ENCODE measurements at regions not wholly inside any gene's neighbourhood (a gene's known extent, or its start where the extent isn't known, plus 50 kb on each side); places are given as distances from the start of the nearest gene placed in this dataset.

- in situ Hi-C loops (cut with MboI; ENCODE audit: low sequenced_read_pairs) = no loop called here
Measured at GRCh38 chr13:99686157-99686572, 184.9 kb downstream of the TM9SF2 start.

GRCh38 chr13:99681695-99682094 is 180.4 kb downstream of the TM9SF2 start:
- in situ Hi-C loops (cut with MboI; ENCODE audit: low sequenced_read_pairs) = no loop called here

- in situ Hi-C loops (cut with MboI; ENCODE audit: low sequenced_read_pairs) = no loop called here
Measured at GRCh38 chr13:99677116-99677951, 176.1 kb downstream of the TM9SF2 start.

GRCh38 chr13:99671746-99672145 is 170.5 kb downstream of the TM9SF2 start:
- in situ Hi-C loops (cut with MboI; ENCODE audit: low sequenced_read_pairs) = loop anchor here (25.0 kb wide), 2 partner anchors 516 to 866 kb away; no protein-coding TSS in a partner anchor

GRCh38 chr13:99669096-99669495 is 167.8 kb downstream of the TM9SF2 start:
- in situ Hi-C loops (cut with MboI; ENCODE audit: low sequenced_read_pairs) = loop anchor here (25.0 kb wide), 2 partner anchors 518 to 868 kb away; no protein-coding TSS in a partner anchor

- in situ Hi-C loops (cut with MboI; ENCODE audit: low sequenced_read_pairs) = loop anchor here (25.0 kb wide), 2 partner anchors 521 to 871 kb away; no protein-coding TSS in a partner anchor
Measured at GRCh38 chr13:99666146-99666805, 165.0 kb downstream of the TM9SF2 start.

GRCh38 chr13:99665711-99666110 is 164.4 kb downstream of the TM9SF2 start:
- in situ Hi-C loops (cut with MboI; ENCODE audit: low sequenced_read_pairs) = loop anchor here (25.0 kb wide), 2 partner anchors 522 to 872 kb away; no protein-coding TSS in a partner anchor

GRCh38 chr13:99663908-99664307 is 162.6 kb downstream of the TM9SF2 start:
- in situ Hi-C loops (cut with MboI; ENCODE audit: low sequenced_read_pairs) = loop anchor here (25.0 kb wide), 2 partner anchors 523 to 873 kb away; no protein-coding TSS in a partner anchor

GRCh38 chr13:99663185-99663825 is 162.0 kb downstream of the TM9SF2 start:
- in situ Hi-C loops (cut with MboI; ENCODE audit: low sequenced_read_pairs) = loop anchor here (25.0 kb wide), 2 partner anchors 524 to 874 kb away; no protein-coding TSS in a partner anchor

GRCh38 chr13:99662678-99663077 is 161.4 kb downstream of the TM9SF2 start:
- in situ Hi-C loops (cut with MboI; ENCODE audit: low sequenced_read_pairs) = loop anchor here (25.0 kb wide), 2 partner anchors 525 to 875 kb away; no protein-coding TSS in a partner anchor

- in situ Hi-C loops (cut with MboI; ENCODE audit: low sequenced_read_pairs) = loop anchor here (25.0 kb wide), 2 partner anchors 526 to 876 kb away; no protein-coding TSS in a partner anchor
Measured at GRCh38 chr13:99661791-99662190, 160.5 kb downstream of the TM9SF2 start.

GRCh38 chr13:99659866-99660554 is 158.7 kb downstream of the TM9SF2 start:
- in situ Hi-C loops (cut with MboI; ENCODE audit: low sequenced_read_pairs) = loop anchor here (25.0 kb wide), 2 partner anchors 527 to 877 kb away; no protein-coding TSS in a partner anchor

GRCh38 chr13:99659226-99659625 is 158.0 kb downstream of the TM9SF2 start:
- in situ Hi-C loops (cut with MboI; ENCODE audit: low sequenced_read_pairs) = loop anchor here (25.0 kb wide), 2 partner anchors 528 to 878 kb away; no protein-coding TSS in a partner anchor

GRCh38 chr13:99658261-99658991 is 157.2 kb downstream of the TM9SF2 start:
- in situ Hi-C loops (cut with MboI; ENCODE audit: low sequenced_read_pairs) = loop anchor here (25.0 kb wide), 2 partner anchors 529 to 879 kb away; no protein-coding TSS in a partner anchor

GRCh38 chr13:99657848-99658260 is 156.6 kb downstream of the TM9SF2 start:
- in situ Hi-C loops (cut with MboI; ENCODE audit: low sequenced_read_pairs) = loop anchor here (25.0 kb wide), 2 partner anchors 529 to 879 kb away; no protein-coding TSS in a partner anchor

- in situ Hi-C loops (cut with MboI; ENCODE audit: low sequenced_read_pairs) = loop anchor here (25.0 kb wide), 2 partner anchors 530 to 880 kb away; no protein-coding TSS in a partner anchor
Measured at GRCh38 chr13:99656844-99657381, 155.6 kb downstream of the TM9SF2 start.

GRCh38 chr13:99656092-99656745 is 154.9 kb downstream of the TM9SF2 start:
- in situ Hi-C loops (cut with MboI; ENCODE audit: low sequenced_read_pairs) = loop anchor here (25.0 kb wide), 2 partner anchors 531 to 881 kb away; no protein-coding TSS in a partner anchor

Measured in HL-60/S4 treated with retinoic acid at 250 ng/mL for 4 days and 3 days (cell line).